ENCODE measurements at regions not wholly inside any gene's neighbourhood (a gene's known extent, or its start where the extent isn't known, plus 50 kb on each side); places are given as distances from the start of the nearest gene placed in this dataset.
"Not testable (repeated sequence)": the region's sequence is repeated elsewhere in the genome, so short reads cannot be mapped to it uniquely, and the experiment has no call there.

- not testable (repeated sequence) for H3K79me2 ChIP-seq (replicated peaks; ENCODE audit: insufficient read depth, low read length); H3K4me3 ChIP-seq (ENCODE audit: low read length); H3K36me3 ChIP-seq (ENCODE audit: insufficient read depth, low read length); H3K27me3 ChIP-seq (ENCODE audit: insufficient read depth, low read depth, low read length); H3K9me3 ChIP-seq (ENCODE audit: low read length); H3K9ac ChIP-seq (ENCODE audit: low read length); H2AFZ ChIP-seq (ENCODE audit: low read depth, low read length); H3F3A ChIP-seq (ENCODE audit: insufficient read depth, low read length, poor library complexity, severe bottlenecking); H3K9me2 ChIP-seq (ENCODE audit: insufficient read depth, low read length); H3K4me2 ChIP-seq (ENCODE audit: low read length); H3K27ac ChIP-seq (ENCODE audit: low read length); H4K20me1 ChIP-seq (ENCODE audit: insufficient read depth)
Observed at GRCh38 chr4:9505341-9505740, 61.1 kb downstream of the DEFB131A start.

DNA sequence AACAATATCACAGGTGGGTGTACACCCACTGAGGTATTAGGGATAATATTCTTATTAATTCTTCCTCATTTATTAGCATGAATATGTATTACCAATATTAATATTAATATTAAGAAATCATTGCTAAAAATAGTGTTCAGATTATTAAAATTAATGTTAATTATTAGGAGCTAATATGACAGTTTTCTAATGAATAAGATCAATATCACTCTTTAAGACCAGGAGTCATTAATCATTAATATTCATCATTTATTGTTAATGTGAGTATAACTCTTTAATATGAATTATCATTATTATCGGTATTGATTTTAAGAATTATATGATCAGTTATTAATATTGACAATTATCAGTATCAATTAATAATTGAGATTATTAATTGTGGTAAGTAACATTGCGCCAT lies 62.5 kb downstream of the DEFB131A start:
- not testable (repeated sequence) for H3K4me2 ChIP-seq (ENCODE audit: low read length); H4K20me1 ChIP-seq (ENCODE audit: insufficient read depth); H3K9ac ChIP-seq (ENCODE audit: low read length)

GRCh38 chr4:9512941-9513340 lies 68.7 kb downstream of the DEFB131A start:
- H3K36me3 ChIP-seq (ENCODE audit: insufficient read depth, low read length); H3K9me3 ChIP-seq (ENCODE audit: low read length); H2AFZ ChIP-seq (ENCODE audit: low read depth, low read length); H3F3A ChIP-seq (ENCODE audit: insufficient read depth, low read length, poor library complexity, severe bottlenecking); H3K9me2 ChIP-seq (ENCODE audit: insufficient read depth, low read length); H3K27me3 ChIP-seq (ENCODE audit: insufficient read depth, low read depth, low read length); H3K4me3 ChIP-seq (ENCODE audit: low read length); H4K20me1 ChIP-seq (ENCODE audit: insufficient read depth); H3K79me2 ChIP-seq (replicated peaks; ENCODE audit: insufficient read depth, low read length); H3K4me2 ChIP-seq (ENCODE audit: low read length); H3K27ac ChIP-seq (ENCODE audit: low read length); H3K9ac ChIP-seq (ENCODE audit: low read length): not testable (repeated sequence)

More for the DNA sequence above, 62.5 kb downstream of the DEFB131A start:
- not testable (repeated sequence) for H3K27me3 ChIP-seq (ENCODE audit: insufficient read depth, low read depth, low read length); H2AFZ ChIP-seq (ENCODE audit: low read depth, low read length); H3K36me3 ChIP-seq (ENCODE audit: insufficient read depth, low read length); H3K9me2 ChIP-seq (ENCODE audit: insufficient read depth, low read length); H3K27ac ChIP-seq (ENCODE audit: low read length); H3F3A ChIP-seq (ENCODE audit: insufficient read depth, low read length, poor library complexity, severe bottlenecking); H3K79me2 ChIP-seq (replicated peaks; ENCODE audit: insufficient read depth, low read length); H3K9me3 ChIP-seq (ENCODE audit: low read length); H3K4me3 ChIP-seq (ENCODE audit: low read length)

GRCh38 chr4:9519631-9520030 lies 75.4 kb downstream of the DEFB131A start:
- H3K9me3 ChIP-seq (ENCODE audit: low read length); H3K36me3 ChIP-seq (ENCODE audit: insufficient read depth, low read length); H3K27ac ChIP-seq (ENCODE audit: low read length); H2AFZ ChIP-seq (ENCODE audit: low read depth, low read length); H3K27me3 ChIP-seq (ENCODE audit: insufficient read depth, low read depth, low read length); H4K20me1 ChIP-seq (ENCODE audit: insufficient read depth); H3K9ac ChIP-seq (ENCODE audit: low read length); H3K9me2 ChIP-seq (ENCODE audit: insufficient read depth, low read length); H3K4me2 ChIP-seq (ENCODE audit: low read length); H3F3A ChIP-seq (ENCODE audit: insufficient read depth, low read length, poor library complexity, severe bottlenecking); H3K79me2 ChIP-seq (replicated peaks; ENCODE audit: insufficient read depth, low read length); H3K4me3 ChIP-seq (ENCODE audit: low read length): not testable (repeated sequence)

DNA sequence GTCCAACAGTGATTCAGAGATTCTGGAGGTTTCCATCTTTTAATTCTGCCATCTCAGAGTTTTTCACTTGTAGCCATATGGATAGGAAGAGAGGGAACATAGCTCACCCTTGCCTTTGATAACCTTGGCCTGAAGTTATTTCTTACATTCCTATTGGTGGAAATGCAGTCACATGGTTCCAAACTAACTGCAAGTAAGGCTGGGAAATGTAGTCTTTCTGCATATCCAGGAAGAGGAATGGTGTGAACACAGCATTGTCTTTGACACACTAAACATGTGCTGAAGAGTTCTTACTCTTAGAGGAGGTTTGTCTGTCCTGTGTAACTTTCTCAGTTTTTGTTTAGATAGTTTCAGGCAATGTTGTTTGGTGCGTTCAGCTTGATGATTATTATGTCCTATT lies 78.7 kb downstream of the DEFB131A start:
- not testable (repeated sequence) for H3F3A ChIP-seq (ENCODE audit: insufficient read depth, low read length, poor library complexity, severe bottlenecking); H3K36me3 ChIP-seq (ENCODE audit: insufficient read depth, low read length); H4K20me1 ChIP-seq (ENCODE audit: insufficient read depth); H3K9ac ChIP-seq (ENCODE audit: low read length); H3K9me2 ChIP-seq (ENCODE audit: insufficient read depth, low read length); H3K4me2 ChIP-seq (ENCODE audit: low read length); H2AFZ ChIP-seq (ENCODE audit: low read depth, low read length); H3K4me3 ChIP-seq (ENCODE audit: low read length); H3K27ac ChIP-seq (ENCODE audit: low read length); H3K9me3 ChIP-seq (ENCODE audit: low read length); H3K27me3 ChIP-seq (ENCODE audit: insufficient read depth, low read depth, low read length); H3K79me2 ChIP-seq (replicated peaks; ENCODE audit: insufficient read depth, low read length)

DNA sequence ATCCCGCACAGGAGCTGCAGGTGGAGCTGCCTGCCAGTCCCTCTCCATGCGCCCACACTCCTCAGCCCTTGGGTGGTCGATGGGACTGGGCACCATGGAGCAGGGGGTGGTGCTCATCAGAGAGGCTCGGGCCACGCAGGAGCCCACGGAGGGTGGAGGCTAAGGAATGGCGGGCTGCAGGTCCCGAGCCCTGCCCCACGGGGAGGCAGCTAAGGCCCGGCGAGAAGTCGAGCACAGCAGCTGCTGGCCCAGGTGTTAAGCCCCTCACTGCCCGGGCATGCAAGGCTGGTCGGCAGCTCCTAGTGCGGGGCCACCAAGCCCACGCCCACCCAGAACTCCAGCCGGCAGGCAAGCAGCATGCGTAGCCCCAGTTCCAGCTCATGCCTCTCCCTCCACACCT lies 80.2 kb downstream of the DEFB131A start:
- H3F3A ChIP-seq (ENCODE audit: insufficient read depth, low read length, poor library complexity, severe bottlenecking); H3K27me3 ChIP-seq (ENCODE audit: insufficient read depth, low read depth, low read length); H3K9me3 ChIP-seq (ENCODE audit: low read length); H3K4me3 ChIP-seq (ENCODE audit: low read length); H3K27ac ChIP-seq (ENCODE audit: low read length); H3K9ac ChIP-seq (ENCODE audit: low read length); H3K9me2 ChIP-seq (ENCODE audit: insufficient read depth, low read length); H2AFZ ChIP-seq (ENCODE audit: low read depth, low read length); H4K20me1 ChIP-seq (ENCODE audit: insufficient read depth); H3K4me2 ChIP-seq (ENCODE audit: low read length); H3K79me2 ChIP-seq (replicated peaks; ENCODE audit: insufficient read depth, low read length); H3K36me3 ChIP-seq (ENCODE audit: insufficient read depth, low read length): not testable (repeated sequence)
